ENCODE measurements at regions not wholly inside any gene's neighbourhood (a gene's known extent, or its start where the extent isn't known, plus 50 kb on each side); places are given as distances from the start of the nearest gene placed in this dataset.

DNA sequence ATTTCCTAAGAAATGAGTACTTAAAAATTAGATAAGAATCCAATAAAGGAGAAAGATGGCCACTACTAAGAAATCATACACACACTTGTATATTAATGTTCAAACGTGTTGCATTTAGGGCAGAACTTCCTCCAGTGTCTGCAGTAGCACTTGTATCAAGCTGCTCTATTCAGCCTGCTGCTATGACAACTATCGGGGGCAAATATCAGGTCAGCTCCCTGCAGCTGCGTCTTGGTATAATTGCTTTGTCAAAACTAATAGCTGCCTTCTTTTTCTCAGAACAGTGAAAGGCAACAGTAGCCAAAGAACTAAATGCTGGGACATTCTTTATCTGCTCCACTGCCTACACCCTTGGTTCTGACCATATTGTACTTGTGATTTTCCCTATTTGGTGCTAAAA is 300.7 kb downstream of the NOL4 start:
- TF ChIP-seq, protein P1, sequence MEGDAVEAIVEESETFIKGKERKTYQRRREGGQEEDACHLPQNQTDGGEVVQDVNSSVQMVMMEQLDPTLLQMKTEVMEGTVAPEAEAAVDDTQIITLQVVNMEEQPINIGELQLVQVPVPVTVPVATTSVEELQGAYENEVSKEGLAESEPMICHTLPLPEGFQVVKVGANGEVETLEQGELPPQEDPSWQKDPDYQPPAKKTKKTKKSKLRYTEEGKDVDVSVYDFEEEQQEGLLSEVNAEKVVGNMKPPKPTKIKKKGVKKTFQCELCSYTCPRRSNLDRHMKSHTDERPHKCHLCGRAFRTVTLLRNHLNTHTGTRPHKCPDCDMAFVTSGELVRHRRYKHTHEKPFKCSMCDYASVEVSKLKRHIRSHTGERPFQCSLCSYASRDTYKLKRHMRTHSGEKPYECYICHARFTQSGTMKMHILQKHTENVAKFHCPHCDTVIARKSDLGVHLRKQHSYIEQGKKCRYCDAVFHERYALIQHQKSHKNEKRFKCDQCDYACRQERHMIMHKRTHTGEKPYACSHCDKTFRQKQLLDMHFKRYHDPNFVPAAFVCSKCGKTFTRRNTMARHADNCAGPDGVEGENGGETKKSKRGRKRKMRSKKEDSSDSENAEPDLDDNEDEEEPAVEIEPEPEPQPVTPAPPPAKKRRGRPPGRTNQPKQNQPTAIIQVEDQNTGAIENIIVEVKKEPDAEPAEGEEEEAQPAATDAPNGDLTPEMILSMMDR (IDR thresholded peaks at IDR 0.05): no peak

- TF ChIP-seq, protein P1 (IDR thresholded peaks at IDR 0.05): no peak
Measured at GRCh38 chr18:33918571-33918970, 306.1 kb downstream of the NOL4 start.

- TF ChIP-seq, protein P1 (IDR thresholded peaks at IDR 0.05): 0 out of 2 replicates have a peak, but pooled peaks have one; percentile 12
Measured at GRCh38 chr18:33916200-33916599, 308.5 kb downstream of the NOL4 start.

- TF ChIP-seq, protein P1 (IDR thresholded peaks at IDR 0.05): no peak
Measured at GRCh38 chr18:33914399-33914798, 310.3 kb downstream of the NOL4 start.

GRCh38 chr18:33906046-33906445 is 318.7 kb downstream of the NOL4 start:
- TF ChIP-seq, protein P1 (IDR thresholded peaks at IDR 0.05): no peak

DNA sequence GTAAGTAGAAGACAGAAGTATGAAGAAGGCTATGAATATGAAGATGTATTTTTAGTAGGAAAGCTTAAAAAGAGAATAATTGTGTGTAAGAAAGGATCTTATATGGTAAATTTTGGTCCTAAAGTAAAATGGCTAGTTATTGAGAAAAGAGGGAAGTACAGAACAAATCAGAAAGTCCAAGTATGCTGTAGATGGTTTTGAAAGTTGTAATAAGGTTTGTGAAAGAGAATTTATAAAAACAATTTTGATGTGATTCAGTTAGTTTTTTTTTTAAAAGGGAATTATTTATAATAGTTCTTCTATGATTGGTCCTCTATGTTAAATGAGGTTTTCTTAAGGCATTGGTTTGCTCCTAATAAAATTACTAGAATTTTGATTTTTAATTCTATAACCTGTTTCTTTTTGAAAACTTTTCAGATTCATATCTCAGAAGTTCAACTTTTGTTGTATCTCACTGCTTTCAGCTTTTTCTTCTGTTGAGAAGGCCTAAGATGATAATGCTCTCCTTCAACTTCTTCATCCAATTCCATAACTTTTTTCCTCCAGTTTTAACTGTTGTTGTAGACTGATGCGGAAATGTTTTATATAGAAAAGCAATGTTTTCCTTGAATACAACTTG is 322.7 kb downstream of the NOL4 start:
- TF ChIP-seq, protein P1 (IDR thresholded peaks at IDR 0.05): no peak

GRCh38 chr18:33900638-33901037 is 322.6 kb downstream of the ASXL3 start:
- TF ChIP-seq, protein P1 (IDR thresholded peaks at IDR 0.05): no peak

- TF ChIP-seq, protein P1 (IDR thresholded peaks at IDR 0.05): no peak
Measured at GRCh38 chr18:33898427-33898826, 320.4 kb downstream of the ASXL3 start.
